T-helper 1 cell treated with Interleukin-12 subunit alpha and Interleukin-12 subunit beta and Interleukin-4 antibody, amounts not matched to agents 30 μg/mL and 1 μg/mL, for 36 hours (primary cell): ENCODE measurements at regions not wholly inside any gene's neighbourhood (a gene's known extent, or its start where the extent isn't known, plus 50 kb on each side); places are given as distances from the start of the nearest gene placed in this dataset.

ENCODE experiments used
- H3K27ac Mint-ChIP-seq: one replicate; pipeline ENCODE4 v1.8.0; 2021; ENCODE audit warnings: mild to moderate bottlenecking, mixed read lengths
- H3K27me3 Mint-ChIP-seq: one replicate; pipeline ENCODE4 v1.8.0; 2021; ENCODE audit warnings: low read depth, mixed read lengths
- H3K36me3 Mint-ChIP-seq: one replicate; pipeline ENCODE4 v1.8.0; 2021; ENCODE audit warnings: low read depth, mixed read lengths
- H3K4me1 Mint-ChIP-seq: one replicate; pipeline ENCODE4 v1.8.0; 2021; ENCODE audit warnings: low read depth, mixed read lengths
- H3K4me3 Mint-ChIP-seq: one replicate; pipeline ENCODE4 v1.8.0; 2021; ENCODE audit warnings: mild to moderate bottlenecking, moderate library complexity, mixed read lengths
- H3K9me3 Mint-ChIP-seq: one replicate; pipeline ENCODE4 v1.8.0; 2021; ENCODE audit warnings: mixed read lengths

DNA sequence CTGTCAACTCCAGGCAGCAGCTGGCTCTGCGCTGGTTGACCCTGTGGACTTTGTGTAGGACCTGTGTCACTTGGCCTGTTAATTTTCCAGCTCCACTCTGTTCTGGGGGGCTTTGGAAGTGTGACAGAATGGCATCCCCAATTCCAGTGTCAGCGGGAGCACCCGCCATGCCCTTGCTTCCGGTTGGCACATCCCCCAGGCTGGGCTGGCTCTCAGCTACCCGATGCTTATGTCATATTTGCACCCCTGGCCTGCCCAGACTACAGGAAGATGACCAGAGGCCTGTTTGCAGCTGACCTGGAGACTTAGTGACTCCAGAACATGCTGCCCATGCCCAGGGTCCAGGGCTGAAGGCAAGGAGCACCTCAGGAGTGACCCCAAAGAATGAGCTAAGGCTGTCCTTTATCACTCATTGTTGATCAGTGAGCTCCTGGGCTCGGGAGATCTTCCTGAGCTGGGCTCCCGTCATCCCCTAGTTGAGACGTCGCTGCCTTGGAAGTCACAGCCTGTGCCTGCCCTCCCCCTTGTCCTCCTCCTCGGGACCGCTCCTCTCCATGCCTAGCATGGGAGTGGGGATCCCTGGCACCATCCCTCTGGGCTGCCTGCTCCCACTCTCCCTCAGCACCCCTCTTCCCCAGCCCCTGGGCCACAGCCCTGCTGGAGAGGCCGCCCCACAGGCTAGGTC is 163.4 kb upstream of the RTL1 start:
- Mint-ChIP-seq H3K27me3 (peaks cover 4% of the 10 kb centered on the region), H3K27ac (no peak overlapping the region), H3K4me3 (no peak overlapping the region), H3K4me1 (no peaks in the 10 kb centered on the region), H3K9me3 (no peaks in the 10 kb centered on the region), H3K36me3 (no peaks in the 10 kb centered on the region)

DNA sequence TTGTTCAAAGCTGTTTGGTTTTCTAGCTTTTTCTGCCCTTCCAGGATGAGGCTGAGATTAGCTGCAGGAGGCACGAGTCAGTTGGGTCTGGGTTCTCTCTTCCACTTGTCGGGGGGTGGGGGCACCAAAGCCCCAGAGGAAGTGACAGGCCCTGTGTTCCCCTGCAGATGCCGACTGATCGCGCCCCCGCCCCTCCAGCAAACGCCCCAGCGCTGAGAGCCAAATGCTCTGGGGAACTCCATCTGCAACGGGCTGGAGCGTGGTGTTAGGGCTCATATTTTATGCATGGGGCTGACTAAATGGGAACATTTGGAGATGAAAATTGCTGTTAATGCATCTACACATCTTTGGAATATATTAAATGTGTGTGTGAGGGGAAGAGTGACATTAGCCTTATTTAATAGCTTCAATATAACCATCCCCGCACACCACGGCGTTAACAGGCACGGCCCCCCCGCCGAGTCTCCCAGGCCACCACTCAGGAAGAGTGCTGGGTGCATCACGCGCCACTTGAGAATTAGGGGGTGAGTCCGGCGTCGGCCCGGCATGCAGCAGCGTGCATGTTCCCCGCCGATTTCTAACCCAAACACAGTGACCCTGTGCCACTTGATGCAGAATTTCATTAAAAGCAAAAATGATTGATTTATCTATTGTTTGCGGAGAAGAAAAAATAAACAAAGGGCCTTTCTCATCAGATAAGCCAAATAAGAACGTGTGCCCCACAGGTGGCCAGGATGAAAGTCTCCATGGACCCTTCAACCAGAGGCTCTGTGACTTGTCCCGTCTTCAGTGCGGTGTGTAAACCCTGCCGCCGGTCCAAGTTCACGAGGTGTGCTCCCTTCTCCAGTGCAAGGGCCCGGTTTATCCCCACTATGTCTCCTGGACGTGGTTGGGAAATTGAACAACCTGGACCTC is 165.0 kb upstream of the RTL1 start:
- H3K4me3 Mint-ChIP-seq, result no peak overlapping the region
- H3K4me1 Mint-ChIP-seq, result no peaks in the 10 kb centered on the region
- H3K27ac Mint-ChIP-seq, result no peak overlapping the region
- H3K27me3 Mint-ChIP-seq, result peaks cover 4% of the 10 kb centered on the region
- H3K36me3 Mint-ChIP-seq, result no peaks in the 10 kb centered on the region
- no peaks in the 10 kb centered on the region for H3K9me3 Mint-ChIP-seq

DNA sequence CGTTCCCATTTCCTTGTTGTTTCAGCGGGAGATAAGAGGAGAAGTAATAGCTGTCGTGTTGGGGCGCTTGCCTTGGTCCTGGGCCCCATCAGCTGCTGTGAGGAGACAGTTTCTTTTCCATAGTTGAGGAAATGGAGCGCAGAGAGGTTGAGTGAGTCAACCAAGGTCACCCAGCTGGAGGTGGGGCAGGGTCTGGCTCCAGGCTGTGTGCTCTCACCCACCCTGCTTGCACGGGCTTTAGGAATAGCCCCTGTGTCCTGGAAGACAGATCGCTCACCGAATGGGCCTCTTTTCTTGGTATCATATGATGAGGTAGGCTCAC is 165.7 kb upstream of the RTL1 start:
- H3K9me3 Mint-ChIP-seq, result no peaks in the 10 kb centered on the region
- no peak overlapping the region for H3K27ac Mint-ChIP-seq
- peaks cover 4% of the 10 kb centered on the region for H3K27me3 Mint-ChIP-seq
- H3K4me1 Mint-ChIP-seq, result no peaks in the 10 kb centered on the region
- no peaks in the 10 kb centered on the region for H3K36me3 Mint-ChIP-seq
- no peak overlapping the region for H3K4me3 Mint-ChIP-seq

DNA sequence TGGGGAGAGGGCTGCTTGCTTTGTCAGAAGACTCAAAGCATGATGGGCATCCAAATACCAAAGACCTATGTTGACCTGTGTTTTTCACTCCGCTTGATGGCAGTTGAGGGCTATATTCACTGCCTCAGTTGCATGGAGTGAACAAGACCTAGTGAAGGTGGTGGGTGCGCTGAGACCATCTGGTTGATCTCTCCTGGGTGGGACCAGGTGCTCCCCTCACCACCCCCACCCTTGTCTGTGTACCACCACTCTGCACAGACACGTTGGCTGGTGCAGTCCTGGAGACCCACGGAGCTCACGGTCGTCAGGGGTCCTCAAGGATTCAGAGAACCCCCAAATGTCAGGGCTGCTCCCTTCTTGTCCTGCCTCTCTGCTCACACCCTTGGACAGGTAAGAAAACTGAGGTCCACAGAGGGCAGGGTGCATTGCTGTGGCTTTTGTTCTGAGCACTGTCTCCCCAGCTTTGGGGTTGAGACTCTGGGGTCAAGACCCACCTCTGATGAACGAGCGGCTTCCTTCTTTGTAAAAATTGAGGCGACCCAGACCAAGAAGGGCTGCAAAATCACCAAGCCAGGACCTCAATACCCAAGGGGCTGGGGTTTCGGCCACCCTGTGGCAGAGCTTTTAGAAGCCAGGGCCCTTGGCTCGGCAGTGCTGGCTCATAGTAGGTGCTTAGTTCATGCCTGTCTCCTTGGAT is 166.3 kb upstream of the RTL1 start:
- Mint-ChIP-seq H3K4me1 (no peaks in the 10 kb centered on the region), H3K4me3 (no peak overlapping the region), H3K9me3 (no peaks in the 10 kb centered on the region), H3K27me3 (peaks cover 4% of the 10 kb centered on the region), H3K27ac (no peak overlapping the region), H3K36me3 (no peaks in the 10 kb centered on the region)

DNA sequence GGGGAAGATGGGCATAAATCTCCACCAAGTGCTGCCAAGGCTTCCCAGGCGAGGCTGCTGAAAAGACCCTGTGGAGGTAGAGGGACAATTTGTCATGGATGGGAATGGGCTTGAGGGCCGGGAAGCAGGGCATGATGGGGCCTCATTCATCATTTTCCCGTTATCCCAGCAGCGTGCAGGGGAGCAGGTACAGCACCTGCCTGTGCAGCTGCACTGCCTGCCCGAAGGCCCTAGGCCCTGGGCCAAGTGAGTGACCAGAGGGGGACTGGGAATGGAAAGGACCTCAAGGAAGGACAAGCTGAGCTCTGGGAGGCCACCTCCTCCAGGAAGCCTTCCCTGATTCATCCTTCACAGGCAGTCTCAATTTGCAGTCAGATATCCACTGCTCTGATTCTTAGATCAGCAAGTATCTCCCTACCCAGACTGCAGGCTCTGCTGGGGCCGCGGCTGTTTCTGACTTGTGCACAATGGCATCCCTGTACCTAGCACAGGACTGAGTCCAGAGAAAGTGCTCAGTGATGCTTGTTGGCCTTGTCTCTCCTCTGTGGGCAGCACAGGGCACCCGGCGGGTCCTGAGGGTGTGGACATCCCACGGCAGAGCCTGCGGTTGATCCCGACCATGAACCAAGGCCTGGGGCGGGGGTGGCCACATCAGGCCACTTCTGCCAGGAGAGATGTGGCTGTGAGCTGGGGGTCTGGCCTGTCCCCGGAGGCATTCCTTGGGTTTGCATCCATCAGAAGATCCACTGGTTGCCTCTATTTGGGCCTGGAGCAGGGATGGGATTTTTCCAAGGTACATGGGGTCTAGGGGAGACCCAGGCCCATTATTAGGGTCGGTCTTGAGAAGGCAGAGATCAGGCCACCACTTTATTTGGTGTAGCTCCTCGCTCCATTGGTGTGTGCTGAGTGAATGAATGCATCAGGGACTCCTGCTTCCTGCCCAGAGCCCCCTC is 167.3 kb upstream of the RTL1 start:
- H3K36me3 Mint-ChIP-seq, result no peaks in the 10 kb centered on the region
- H3K4me1 Mint-ChIP-seq, result no peaks in the 10 kb centered on the region
- peaks cover 4% of the 10 kb centered on the region for H3K27me3 Mint-ChIP-seq
- H3K27ac Mint-ChIP-seq, result no peak overlapping the region
- no peak overlapping the region for H3K4me3 Mint-ChIP-seq
- no peaks in the 10 kb centered on the region for H3K9me3 Mint-ChIP-seq

DNA sequence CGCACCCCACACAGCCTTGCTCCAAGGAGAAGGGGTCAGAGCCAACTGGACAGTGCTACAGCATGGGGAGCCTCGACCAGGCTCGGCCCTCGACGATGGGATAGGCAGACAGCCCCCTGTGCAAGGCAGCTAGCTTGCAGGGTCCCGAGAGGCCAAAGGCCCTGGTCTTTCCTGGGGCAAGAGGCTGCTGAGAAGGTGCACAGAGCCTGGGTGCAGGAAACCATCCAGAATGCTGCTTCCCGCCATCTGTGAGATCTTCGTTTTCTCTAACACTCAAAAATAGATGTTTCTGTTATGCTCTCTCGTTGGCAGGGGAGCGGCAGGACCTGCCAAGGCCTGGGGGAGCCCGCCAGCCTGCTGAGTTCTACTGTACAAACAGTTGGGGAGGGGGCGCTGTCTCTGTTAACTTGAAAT is 168.0 kb upstream of the RTL1 start:
- no peaks in the 10 kb centered on the region for H3K36me3 Mint-ChIP-seq
- peaks cover 5% of the 10 kb centered on the region for H3K27me3 Mint-ChIP-seq
- no peaks in the 10 kb centered on the region for H3K9me3 Mint-ChIP-seq
- no peaks in the 10 kb centered on the region for H3K4me1 Mint-ChIP-seq
- H3K4me3 Mint-ChIP-seq, result no peak overlapping the region
- H3K27ac Mint-ChIP-seq, result no peak overlapping the region

DNA sequence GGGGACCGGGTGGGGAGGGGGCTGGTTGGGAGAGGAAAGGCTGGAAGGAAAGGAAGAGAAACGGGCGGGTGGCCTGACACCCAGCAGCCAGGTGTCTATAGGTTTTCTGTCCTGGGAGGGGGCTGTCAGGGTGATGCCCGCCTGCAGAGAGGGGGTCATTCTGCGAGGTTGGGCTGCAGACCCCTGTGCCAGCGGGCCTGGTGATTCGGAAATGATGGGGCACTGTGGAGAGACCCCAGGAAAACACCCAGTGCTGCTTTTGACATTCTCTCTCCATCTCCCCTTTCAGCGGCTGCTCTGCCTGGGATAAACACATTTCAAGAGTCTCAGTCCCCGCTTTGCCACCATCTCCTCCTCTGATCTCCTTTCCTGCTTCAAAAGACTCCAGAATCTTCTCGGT is 168.5 kb upstream of the RTL1 start:
- no peak overlapping the region for H3K27ac Mint-ChIP-seq
- H3K4me1 Mint-ChIP-seq, result no peaks in the 10 kb centered on the region

DNA sequence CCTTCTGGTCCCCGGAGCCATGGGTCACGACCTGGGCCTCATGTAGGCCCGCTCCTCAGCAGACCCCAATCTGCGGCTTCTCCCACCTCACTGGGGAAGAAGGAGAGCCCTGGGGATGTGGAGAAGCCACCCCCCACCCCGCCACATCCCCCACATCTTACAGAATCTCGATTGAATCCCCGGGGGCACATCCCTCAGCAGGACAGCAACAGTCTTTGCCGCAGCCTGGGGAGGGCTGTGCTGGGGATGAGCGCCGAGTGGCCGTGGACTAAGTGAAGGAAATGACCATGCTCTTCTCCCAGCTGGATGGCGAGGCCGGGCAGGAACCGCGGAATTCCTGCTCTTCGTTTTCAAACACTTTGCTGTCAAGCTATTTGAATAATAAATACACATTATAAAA is 169.0 kb upstream of the RTL1 start:
- no peaks in the 10 kb centered on the region for H3K36me3 Mint-ChIP-seq
- H3K4me3 Mint-ChIP-seq, result no peak overlapping the region
- no peaks in the 10 kb centered on the region for H3K4me1 Mint-ChIP-seq
- H3K27ac Mint-ChIP-seq, result no peak overlapping the region
- H3K9me3 Mint-ChIP-seq, result no peaks in the 10 kb centered on the region
- peaks cover 14% of the 10 kb centered on the region for H3K27me3 Mint-ChIP-seq

More for the DNA sequence above, 168.5 kb upstream of the RTL1 start:
- no peaks in the 10 kb centered on the region for H3K9me3 Mint-ChIP-seq
- no peaks in the 10 kb centered on the region for H3K36me3 Mint-ChIP-seq
- no peak overlapping the region for H3K4me3 Mint-ChIP-seq
- H3K27me3 Mint-ChIP-seq, result peaks cover 10% of the 10 kb centered on the region

DNA sequence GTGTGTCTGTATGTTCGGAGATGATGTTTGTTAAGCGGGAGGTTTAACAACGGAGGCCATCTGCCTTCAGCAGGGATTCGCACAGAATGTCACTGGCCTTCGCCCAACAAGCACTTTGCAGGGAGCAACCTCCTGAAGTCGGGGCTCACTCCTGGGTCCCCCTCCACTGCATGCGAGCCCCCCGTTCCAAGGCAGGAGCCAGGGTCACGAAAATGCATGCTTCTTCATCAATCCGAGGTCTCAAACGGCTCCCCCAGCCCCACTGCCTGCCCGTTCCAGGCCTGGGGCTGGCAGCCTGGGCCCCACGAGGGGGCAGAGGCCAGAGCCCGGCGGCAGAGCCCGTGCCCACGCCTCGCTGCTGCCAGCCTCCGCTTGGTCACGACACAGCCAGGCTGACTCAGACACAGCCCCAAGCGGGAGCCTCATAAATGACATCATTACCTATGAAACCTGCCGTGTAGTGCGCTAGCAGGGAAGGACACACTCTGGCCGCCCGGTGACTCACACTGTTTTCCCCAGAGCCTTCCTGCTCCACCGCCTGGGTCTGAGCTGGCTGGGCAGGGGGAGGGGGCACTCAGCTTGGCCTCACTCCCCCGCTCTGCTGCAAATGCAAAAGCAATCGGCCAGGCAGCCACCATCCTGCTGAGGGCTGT is 169.5 kb upstream of the RTL1 start:
- H3K36me3 Mint-ChIP-seq, result no peaks in the 10 kb centered on the region
- H3K27ac Mint-ChIP-seq, result no peak overlapping the region
- H3K9me3 Mint-ChIP-seq, result no peaks in the 10 kb centered on the region
- no peak overlapping the region for H3K4me3 Mint-ChIP-seq
- H3K27me3 Mint-ChIP-seq, result peaks cover 11% of the 10 kb centered on the region
- no peaks in the 10 kb centered on the region for H3K4me1 Mint-ChIP-seq

DNA sequence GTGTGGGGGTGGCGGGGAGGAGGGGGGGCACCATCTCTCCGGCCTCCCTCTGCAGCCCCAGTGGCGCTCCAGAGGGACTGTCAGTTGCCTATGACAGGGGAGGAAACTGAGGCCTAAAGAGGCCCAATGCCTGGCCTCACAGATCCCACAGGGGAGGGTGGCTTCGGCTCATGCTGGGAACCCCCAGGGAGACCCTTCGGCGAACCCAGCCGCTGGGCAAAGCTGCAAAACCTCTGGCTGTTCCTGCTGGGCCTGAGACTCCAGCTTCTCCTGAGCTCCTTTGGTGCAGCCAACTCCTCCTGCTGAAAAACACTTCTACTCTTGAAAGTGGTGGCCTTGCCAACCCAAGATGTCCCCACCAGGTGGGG is 170.1 kb upstream of the RTL1 start:
- no peaks in the 10 kb centered on the region for H3K4me1 Mint-ChIP-seq
- peaks cover 15% of the 10 kb centered on the region for H3K27me3 Mint-ChIP-seq
- H3K36me3 Mint-ChIP-seq, result no peaks in the 10 kb centered on the region
- no peak overlapping the region for H3K27ac Mint-ChIP-seq
- H3K9me3 Mint-ChIP-seq, result no peaks in the 10 kb centered on the region
- H3K4me3 Mint-ChIP-seq, result no peak overlapping the region

DNA sequence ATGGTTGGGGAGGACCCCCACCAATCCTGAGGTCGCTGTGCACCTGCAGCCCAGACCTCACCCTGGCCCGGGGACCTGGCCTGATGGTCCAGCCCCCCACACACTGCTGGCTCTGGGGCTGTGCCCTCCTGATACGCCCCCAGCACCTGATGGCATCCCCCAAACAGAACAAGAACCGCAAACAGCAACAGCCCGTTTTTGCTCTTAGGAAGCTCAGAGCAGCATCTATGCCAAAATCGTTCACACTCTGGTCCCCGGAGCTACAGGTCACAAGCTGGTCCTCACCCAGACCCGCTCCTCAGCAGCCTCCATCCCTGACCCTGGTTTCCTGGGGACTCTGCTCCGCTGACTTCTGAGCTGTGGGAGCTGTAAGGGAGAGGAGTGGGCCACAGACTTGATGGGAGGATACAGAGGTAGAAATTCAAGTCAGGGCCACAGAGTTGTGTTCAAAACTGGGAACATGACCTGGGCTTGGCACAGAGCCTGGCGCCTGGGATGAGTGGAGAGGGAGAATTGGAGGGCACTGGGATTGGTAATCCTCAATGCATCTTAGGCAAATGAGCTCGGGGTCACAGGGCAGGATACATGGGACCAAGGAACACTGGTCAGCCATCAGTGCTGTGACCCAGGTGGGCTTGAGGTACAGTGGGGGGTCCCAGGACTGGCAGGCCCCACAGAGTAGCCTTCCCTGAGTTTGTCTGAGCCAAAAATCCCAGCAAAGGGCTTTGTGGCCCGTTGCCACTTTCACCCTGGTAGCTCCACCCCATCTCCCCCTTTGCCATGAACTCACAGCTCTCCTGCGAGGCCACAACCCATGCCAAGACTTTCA is 170.9 kb upstream of the RTL1 start:
- no peak overlapping the region for H3K27ac Mint-ChIP-seq
- H3K4me3 Mint-ChIP-seq, result no peak overlapping the region
- peaks cover 22% of the 10 kb centered on the region for H3K27me3 Mint-ChIP-seq
- H3K36me3 Mint-ChIP-seq, result no peaks in the 10 kb centered on the region
- no peaks in the 10 kb centered on the region for H3K4me1 Mint-ChIP-seq
- H3K9me3 Mint-ChIP-seq, result no peaks in the 10 kb centered on the region

DNA sequence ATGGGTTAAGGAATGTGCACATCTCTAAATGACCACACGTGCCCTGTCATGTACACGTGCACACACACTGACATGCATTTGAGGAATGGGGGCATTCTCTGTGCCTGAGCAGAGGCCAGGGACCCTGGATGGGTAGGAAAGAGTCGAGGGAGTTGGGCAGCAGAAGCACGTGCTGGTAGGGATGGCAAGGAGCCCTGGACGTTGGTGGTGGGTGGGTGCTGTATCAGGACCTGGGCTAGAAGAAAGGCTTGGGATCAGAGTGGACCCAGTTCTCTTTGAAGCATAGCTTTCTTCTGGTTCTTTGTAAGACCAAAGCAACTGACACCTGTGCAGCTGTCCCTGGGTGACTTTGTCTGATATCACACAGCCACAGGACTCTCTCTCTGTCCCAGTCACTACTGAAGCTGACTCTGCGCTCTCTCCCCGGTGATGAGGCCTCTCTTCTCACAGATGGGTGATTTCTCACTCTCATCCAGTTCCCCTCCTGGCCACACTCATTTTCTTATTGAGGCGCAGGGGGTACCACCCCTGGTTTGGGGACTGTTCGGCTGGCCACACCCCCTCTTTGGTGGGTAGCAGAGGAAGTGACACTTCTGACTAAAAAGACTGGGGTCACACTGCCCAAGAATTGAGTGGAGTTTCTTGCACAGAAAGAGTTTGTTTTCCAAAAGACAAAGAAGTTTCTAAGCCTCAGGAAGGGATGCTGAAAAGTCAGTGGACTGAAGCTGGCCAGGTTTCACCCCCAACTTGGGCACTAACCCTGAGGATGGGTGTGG is 171.7 kb upstream of the RTL1 start:
- no peaks in the 10 kb centered on the region for H3K9me3 Mint-ChIP-seq
- H3K4me1 Mint-ChIP-seq, result no peaks in the 10 kb centered on the region
- no peak overlapping the region for H3K4me3 Mint-ChIP-seq
- H3K27ac Mint-ChIP-seq, result no peak overlapping the region
- peaks cover 30% of the 10 kb centered on the region for H3K27me3 Mint-ChIP-seq
- no peaks in the 10 kb centered on the region for H3K36me3 Mint-ChIP-seq
